Astrocyte (in vitro differentiated cells and primary cell): ENCODE measurements at regions not wholly inside any gene's neighbourhood (a gene's known extent, or its start where the extent isn't known, plus 50 kb on each side); places are given as distances from the start of the nearest gene placed in this dataset.

Experiments used
- EZH2 ChIP-seq: IDR thresholded peaks from 2 replicates; pipeline ENCODE4 v1.6.1; 2012; ENCODE audit warnings: mild to moderate bottlenecking, low read length, inconsistent platforms; ENCODE audit not compliant: insufficient read depth
- TF ChIP-seq, protein P1 (sequence below): IDR thresholded peaks from 2 replicates; pipeline ENCODE4 v1.5.1; 2011; ENCODE audit warnings: low read depth, mild to moderate bottlenecking, inconsistent platforms, low read length, moderate library complexity; ENCODE audit not compliant: insufficient read depth

DNA sequence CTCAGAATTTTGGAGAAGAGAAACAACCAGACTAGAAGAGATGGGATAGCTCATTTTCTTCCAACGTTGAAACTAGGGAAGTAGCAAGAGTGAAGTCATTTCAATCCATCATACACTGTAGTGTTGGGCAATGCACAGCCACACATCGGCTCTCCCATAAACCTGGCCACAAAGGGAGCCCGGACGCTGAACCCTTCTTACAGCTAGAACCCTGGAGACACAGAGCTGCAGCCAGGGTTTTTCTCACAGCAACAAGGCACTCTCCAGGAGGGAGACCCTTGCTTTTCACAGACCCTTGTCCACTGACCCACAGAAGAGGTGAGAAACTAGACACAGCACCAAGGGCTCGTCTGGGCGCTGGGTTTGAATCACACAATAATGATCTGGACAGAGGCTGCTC is 101.4 kb upstream of the FSTL4 start:
- TF ChIP-seq, protein P1, sequence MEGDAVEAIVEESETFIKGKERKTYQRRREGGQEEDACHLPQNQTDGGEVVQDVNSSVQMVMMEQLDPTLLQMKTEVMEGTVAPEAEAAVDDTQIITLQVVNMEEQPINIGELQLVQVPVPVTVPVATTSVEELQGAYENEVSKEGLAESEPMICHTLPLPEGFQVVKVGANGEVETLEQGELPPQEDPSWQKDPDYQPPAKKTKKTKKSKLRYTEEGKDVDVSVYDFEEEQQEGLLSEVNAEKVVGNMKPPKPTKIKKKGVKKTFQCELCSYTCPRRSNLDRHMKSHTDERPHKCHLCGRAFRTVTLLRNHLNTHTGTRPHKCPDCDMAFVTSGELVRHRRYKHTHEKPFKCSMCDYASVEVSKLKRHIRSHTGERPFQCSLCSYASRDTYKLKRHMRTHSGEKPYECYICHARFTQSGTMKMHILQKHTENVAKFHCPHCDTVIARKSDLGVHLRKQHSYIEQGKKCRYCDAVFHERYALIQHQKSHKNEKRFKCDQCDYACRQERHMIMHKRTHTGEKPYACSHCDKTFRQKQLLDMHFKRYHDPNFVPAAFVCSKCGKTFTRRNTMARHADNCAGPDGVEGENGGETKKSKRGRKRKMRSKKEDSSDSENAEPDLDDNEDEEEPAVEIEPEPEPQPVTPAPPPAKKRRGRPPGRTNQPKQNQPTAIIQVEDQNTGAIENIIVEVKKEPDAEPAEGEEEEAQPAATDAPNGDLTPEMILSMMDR, result no peak
- no peak for TF ChIP-seq EZH2
